HG03066 (cell line): ENCODE measurements at regions not wholly inside any gene's neighbourhood (a gene's known extent, or its start where the extent isn't known, plus 50 kb on each side); places are given as distances from the start of the nearest gene placed in this dataset.

Source experiments
- ATAC-seq: cut with Tn5 transposase; IDR thresholded peaks from one replicate; pipeline ENCODE4 v1.9.1; 2021; ENCODE audit warnings: low read depth; ENCODE audit not compliant: unreplicated experiment

- no peak for ATAC-seq
Measured at GRCh38 chr1:199956005-199956404, 71.5 kb upstream of the NR5A2 start.

GRCh38 chr1:199959033-199959774 is 68.3 kb upstream of the NR5A2 start:
- ATAC-seq: no peak

GRCh38 chr1:199959775-199960110 is 67.8 kb upstream of the NR5A2 start:
- ATAC-seq: no peak

- no peak for ATAC-seq
Measured at GRCh38 chr1:199970125-199970524, 57.4 kb upstream of the NR5A2 start.

- ATAC-seq: no peak
Measured at GRCh38 chr1:199976496-199977144, 50.9 kb upstream of the NR5A2 start.
